Neural cell (in vitro differentiated cells): ENCODE measurements at regions not wholly inside any gene's neighbourhood (a gene's known extent, or its start where the extent isn't known, plus 50 kb on each side); places are given as distances from the start of the nearest gene placed in this dataset.

Experiments
- CTCF ChIP-seq: fragments of 450-650 bp; IDR thresholded peaks from 2 replicates; pipeline ENCODE4 v1.5.1; 2014; ENCODE audit warnings: antibody characterized with exemption, mild to moderate bottlenecking, moderate library complexity; ENCODE audit not compliant: poor library complexity, severe bottlenecking
- EP300 ChIP-seq: fragments of 450-650 bp; conservative IDR thresholded peaks from 2 replicates; pipeline ENCODE4 v1.6.1; 2014; ENCODE audit warnings: antibody characterized with exemption, mild to moderate bottlenecking, moderate library complexity; ENCODE audit not compliant: poor library complexity, severe bottlenecking
- EZH2 ChIP-seq: fragments of 200-600, 300-800 bp; shearing (Covaris generic), sonication (generic); IDR thresholded peaks from 2 replicates; pipeline ENCODE4 v1.6.1; 2014; ENCODE audit warnings: antibody characterized with exemption, low read length, borderline replicate concordance, mild to moderate bottlenecking; ENCODE audit not compliant: insufficient read depth, poor library complexity, severe bottlenecking
- MXI1 ChIP-seq: fragments of 450-650 bp; conservative IDR thresholded peaks from 2 replicates; pipeline ENCODE4 v1.6.1; 2014; ENCODE audit warnings: antibody characterized with exemption, mild to moderate bottlenecking; ENCODE audit not compliant: poor library complexity, severe bottlenecking
- POLR2AphosphoS5 ChIP-seq: IDR thresholded peaks from 2 replicates; pipeline ENCODE4 v1.6.1; 2012
- RAD21 ChIP-seq: fragments of 450-650 bp; conservative IDR thresholded peaks from 2 replicates; pipeline ENCODE4 v1.6.1; 2014; ENCODE audit warnings: antibody characterized with exemption, mild to moderate bottlenecking, moderate library complexity
- TAF1 ChIP-seq: IDR thresholded peaks from 2 replicates; pipeline ENCODE4 v1.6.1; 2012; ENCODE audit warnings: low read depth

- TF ChIP-seq CTCF: no peak
- TF ChIP-seq EP300: no peak
- TF ChIP-seq POLR2AphosphoS5: no peak
- no peak for TF ChIP-seq TAF1
- TF ChIP-seq EZH2: no peak
- no peak for TF ChIP-seq MXI1
- no peak for TF ChIP-seq RAD21
These were observed 210.0 kb downstream of the MAP2K4 start for GRCh38 chr17:12230481-12231354.
